HL-60 (cell line): ENCODE measurements at regions not wholly inside any gene's neighbourhood (a gene's known extent, or its start where the extent isn't known, plus 50 kb on each side); places are given as distances from the start of the nearest gene placed in this dataset.

Source experiments
- POLR2AphosphoS5 ChIP-seq: IDR thresholded peaks from 2 replicates; pipeline ENCODE4 v1.6.1; 2012; ENCODE audit warnings: low read depth
- TF ChIP-seq, protein P1 (sequence below): IDR thresholded peaks from one replicate; pipeline ENCODE4 v1.5.1; 2011; ENCODE audit warnings: low read length, control low read depth, inconsistent platforms; ENCODE audit not compliant: insufficient read depth
- TF ChIP-seq, protein P2 (sequence below): IDR thresholded peaks from 2 replicates; pipeline ENCODE4 v1.6.1; 2012; ENCODE audit warnings: low read depth; ENCODE audit not compliant: insufficient replicate concordance

GRCh38 chr1:242731446-242731845 is 206.9 kb upstream of the PLD5 start:
- TF ChIP-seq, protein P1, sequence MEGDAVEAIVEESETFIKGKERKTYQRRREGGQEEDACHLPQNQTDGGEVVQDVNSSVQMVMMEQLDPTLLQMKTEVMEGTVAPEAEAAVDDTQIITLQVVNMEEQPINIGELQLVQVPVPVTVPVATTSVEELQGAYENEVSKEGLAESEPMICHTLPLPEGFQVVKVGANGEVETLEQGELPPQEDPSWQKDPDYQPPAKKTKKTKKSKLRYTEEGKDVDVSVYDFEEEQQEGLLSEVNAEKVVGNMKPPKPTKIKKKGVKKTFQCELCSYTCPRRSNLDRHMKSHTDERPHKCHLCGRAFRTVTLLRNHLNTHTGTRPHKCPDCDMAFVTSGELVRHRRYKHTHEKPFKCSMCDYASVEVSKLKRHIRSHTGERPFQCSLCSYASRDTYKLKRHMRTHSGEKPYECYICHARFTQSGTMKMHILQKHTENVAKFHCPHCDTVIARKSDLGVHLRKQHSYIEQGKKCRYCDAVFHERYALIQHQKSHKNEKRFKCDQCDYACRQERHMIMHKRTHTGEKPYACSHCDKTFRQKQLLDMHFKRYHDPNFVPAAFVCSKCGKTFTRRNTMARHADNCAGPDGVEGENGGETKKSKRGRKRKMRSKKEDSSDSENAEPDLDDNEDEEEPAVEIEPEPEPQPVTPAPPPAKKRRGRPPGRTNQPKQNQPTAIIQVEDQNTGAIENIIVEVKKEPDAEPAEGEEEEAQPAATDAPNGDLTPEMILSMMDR = no peak
- TF ChIP-seq, protein P2, sequence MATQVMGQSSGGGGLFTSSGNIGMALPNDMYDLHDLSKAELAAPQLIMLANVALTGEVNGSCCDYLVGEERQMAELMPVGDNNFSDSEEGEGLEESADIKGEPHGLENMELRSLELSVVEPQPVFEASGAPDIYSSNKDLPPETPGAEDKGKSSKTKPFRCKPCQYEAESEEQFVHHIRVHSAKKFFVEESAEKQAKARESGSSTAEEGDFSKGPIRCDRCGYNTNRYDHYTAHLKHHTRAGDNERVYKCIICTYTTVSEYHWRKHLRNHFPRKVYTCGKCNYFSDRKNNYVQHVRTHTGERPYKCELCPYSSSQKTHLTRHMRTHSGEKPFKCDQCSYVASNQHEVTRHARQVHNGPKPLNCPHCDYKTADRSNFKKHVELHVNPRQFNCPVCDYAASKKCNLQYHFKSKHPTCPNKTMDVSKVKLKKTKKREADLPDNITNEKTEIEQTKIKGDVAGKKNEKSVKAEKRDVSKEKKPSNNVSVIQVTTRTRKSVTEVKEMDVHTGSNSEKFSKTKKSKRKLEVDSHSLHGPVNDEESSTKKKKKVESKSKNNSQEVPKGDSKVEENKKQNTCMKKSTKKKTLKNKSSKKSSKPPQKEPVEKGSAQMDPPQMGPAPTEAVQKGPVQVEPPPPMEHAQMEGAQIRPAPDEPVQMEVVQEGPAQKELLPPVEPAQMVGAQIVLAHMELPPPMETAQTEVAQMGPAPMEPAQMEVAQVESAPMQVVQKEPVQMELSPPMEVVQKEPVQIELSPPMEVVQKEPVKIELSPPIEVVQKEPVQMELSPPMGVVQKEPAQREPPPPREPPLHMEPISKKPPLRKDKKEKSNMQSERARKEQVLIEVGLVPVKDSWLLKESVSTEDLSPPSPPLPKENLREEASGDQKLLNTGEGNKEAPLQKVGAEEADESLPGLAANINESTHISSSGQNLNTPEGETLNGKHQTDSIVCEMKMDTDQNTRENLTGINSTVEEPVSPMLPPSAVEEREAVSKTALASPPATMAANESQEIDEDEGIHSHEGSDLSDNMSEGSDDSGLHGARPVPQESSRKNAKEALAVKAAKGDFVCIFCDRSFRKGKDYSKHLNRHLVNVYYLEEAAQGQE = no peak
- TF ChIP-seq POLR2AphosphoS5 = no peak
